ENCODE measurements at regions not wholly inside any gene's neighbourhood (a gene's known extent, or its start where the extent isn't known, plus 50 kb on each side); places are given as distances from the start of the nearest gene placed in this dataset.

- ATAC-seq (ENCODE audit: low read depth) = no peak
- CTCF ChIA-PET = no interaction called here
- no peak overlapping the region for H3K27ac ChIP-seq (ENCODE audit: insufficient read depth, low read length)
- no peak overlapping the region for H4K91ac ChIP-seq (ENCODE audit: insufficient read depth, low read depth, low read length)
- no peak overlapping the region for H3K9ac ChIP-seq (ENCODE audit: low read depth, low read length)
- TF ChIP-seq BHLHE40 (IDR thresholded peaks at IDR 0.05; ENCODE audit: low read depth, low read length) = no peak
- TF ChIP-seq MAFK (IDR thresholded peaks at IDR 0.05; ENCODE audit: low read depth, low read length) = no peak
- TF ChIP-seq RFX5 (IDR thresholded peaks at IDR 0.05; ENCODE audit: low read depth, low read length) = no peak
- no peak for TF ChIP-seq MXI1 (IDR thresholded peaks at IDR 0.05; ENCODE audit: borderline replicate concordance, low read depth, low read length)
- TF ChIP-seq RAD21 (IDR thresholded peaks at IDR 0.05; ENCODE audit: low read length) = no peak
- TF ChIP-seq, protein P1, sequence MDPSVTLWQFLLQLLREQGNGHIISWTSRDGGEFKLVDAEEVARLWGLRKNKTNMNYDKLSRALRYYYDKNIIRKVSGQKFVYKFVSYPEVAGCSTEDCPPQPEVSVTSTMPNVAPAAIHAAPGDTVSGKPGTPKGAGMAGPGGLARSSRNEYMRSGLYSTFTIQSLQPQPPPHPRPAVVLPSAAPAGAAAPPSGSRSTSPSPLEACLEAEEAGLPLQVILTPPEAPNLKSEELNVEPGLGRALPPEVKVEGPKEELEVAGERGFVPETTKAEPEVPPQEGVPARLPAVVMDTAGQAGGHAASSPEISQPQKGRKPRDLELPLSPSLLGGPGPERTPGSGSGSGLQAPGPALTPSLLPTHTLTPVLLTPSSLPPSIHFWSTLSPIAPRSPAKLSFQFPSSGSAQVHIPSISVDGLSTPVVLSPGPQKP (IDR thresholded peaks at IDR 0.05; ENCODE audit: borderline replicate concordance, low read depth, low read length) = no peak
- no peak for TF ChIP-seq NFE2L2 (IDR thresholded peaks at IDR 0.05; ENCODE audit: low read depth, low read length)
- TF ChIP-seq POLR2A (IDR thresholded peaks at IDR 0.05; ENCODE audit: low read depth, low read length) = no peak
- no peak for TF ChIP-seq RCOR1 (IDR thresholded peaks at IDR 0.05; ENCODE audit: insufficient replicate concordance, low read length)
- no peak for TF ChIP-seq CHD1 (IDR thresholded peaks at IDR 0.05; ENCODE audit: low read depth, low read length)
- no peak for TF ChIP-seq CTCF (conservative IDR thresholded peaks at IDR 0.05; ENCODE audit: low read depth, low read length)
- no peak for TF ChIP-seq MAZ (IDR thresholded peaks at IDR 0.05; ENCODE audit: borderline replicate concordance, low read depth, low read length)
- TF ChIP-seq, protein P2, sequence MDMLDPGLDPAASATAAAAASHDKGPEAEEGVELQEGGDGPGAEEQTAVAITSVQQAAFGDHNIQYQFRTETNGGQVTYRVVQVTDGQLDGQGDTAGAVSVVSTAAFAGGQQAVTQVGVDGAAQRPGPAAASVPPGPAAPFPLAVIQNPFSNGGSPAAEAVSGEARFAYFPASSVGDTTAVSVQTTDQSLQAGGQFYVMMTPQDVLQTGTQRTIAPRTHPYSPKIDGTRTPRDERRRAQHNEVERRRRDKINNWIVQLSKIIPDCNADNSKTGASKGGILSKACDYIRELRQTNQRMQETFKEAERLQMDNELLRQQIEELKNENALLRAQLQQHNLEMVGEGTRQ (IDR thresholded peaks at IDR 0.05; ENCODE audit: low read depth, low read length) = no peak
- TF ChIP-seq FOS (IDR thresholded peaks at IDR 0.05; ENCODE audit: low read depth, low read length) = no peak
- TF ChIP-seq CEBPB (IDR thresholded peaks at IDR 0.05; ENCODE audit: low read depth, low read length) = no peak
- no peak for TF ChIP-seq SMC3 (IDR thresholded peaks at IDR 0.05; ENCODE audit: low read depth, low read length)
- BruUV-seq (replicated peaks) = no TSS peak
- H4K8ac ChIP-seq (ENCODE audit: low read depth in 2 of 2, low read length in 2 of 2) = no peak overlapping the region
- H2BK120ac ChIP-seq (ENCODE audit: low read depth, low read length) = no peak overlapping the region
- no peaks in the 10 kb centered on the region for H3K36me3 ChIP-seq (ENCODE audit: control insufficient read depth, insufficient read depth, low read length)
- no peak overlapping the region for H2BK15ac ChIP-seq (ENCODE audit: low read depth, low read length)
- intact Hi-C loops (cut with micrococcal nuclease) (no loop called here), dilution Hi-C loops (cut with HindIII; ENCODE audit: low sequenced_read_pairs, unreplicated experiment) (no loop called here), in situ Hi-C loops (cut with MboI; ENCODE audit: low sequenced_read_pairs) (no loop called here)
- POLR2A ChIA-PET (ENCODE audit: unreplicated experiment) = no interaction called here
- H3K9me3 ChIP-seq (ENCODE audit: control insufficient read depth, insufficient read depth, low read length) = no peaks in the 10 kb centered on the region; the same call in 1 of the 2 replicates
- no peak overlapping the region for H3K18ac ChIP-seq (ENCODE audit: low read depth, low read length)
- H4K5ac ChIP-seq (ENCODE audit: low read depth, low read length) = no peak overlapping the region
- no peak overlapping the region for H3K4me3 ChIP-seq (ENCODE audit: insufficient read depth, low read depth, low read length)
- H2AK9ac ChIP-seq (replicated peaks; ENCODE audit: low read depth, low read length, poor library complexity) = no peak overlapping the region
- no peaks in the 10 kb centered on the region for H3K9me1 ChIP-seq (ENCODE audit: insufficient read depth, low read length)
- no peaks in the 10 kb centered on the region for H3K4me1 ChIP-seq (ENCODE audit: control insufficient read depth, insufficient read depth, low read length)
- no peak overlapping the region for H3K23ac ChIP-seq (ENCODE audit: low read depth, low read length)
- no peak overlapping the region for H2BK20ac ChIP-seq (ENCODE audit: low read depth, low read length)
- H4K20me1 ChIP-seq (ENCODE audit: insufficient read depth, low read length) = no peaks in the 10 kb centered on the region
- no peak overlapping the region for H3K4ac ChIP-seq (ENCODE audit: low read depth, low read length)
- no CpG with 5 or more reads among the region's 1 CpG for WGBS, 2 experiments (ENCODE audit: extremely low coverage in 2 of 2, insufficient read length in 1 of 2)
- no peak overlapping the region for H3K4me2 ChIP-seq (ENCODE audit: low read depth, low read length)
- H2AFZ ChIP-seq (replicated peaks; ENCODE audit: low read length, poor library complexity) = no peak overlapping the region
- H2BK5ac ChIP-seq (ENCODE audit: low read depth, low read length, poor library complexity, severe bottlenecking) = no peak overlapping the region
- H3K56ac ChIP-seq (ENCODE audit: extremely low read depth, insufficient read depth, low read length) = no peak overlapping the region
- H3K27me3 ChIP-seq (ENCODE audit: control insufficient read depth, insufficient read depth, low read length) = no peaks in the 10 kb centered on the region
- no peak overlapping the region for H2AK5ac ChIP-seq (ENCODE audit: low read depth, low read length)
- no peak overlapping the region for H3K14ac ChIP-seq (replicated peaks; ENCODE audit: low read depth, low read length)
- no peak for DNase-seq
- no peaks in the 10 kb centered on the region for H3K79me1 ChIP-seq (ENCODE audit: low read depth in 1 of 2, low read length in 2 of 2)
Measured at GRCh38 chr1:82317671-82318070, 516.9 kb downstream of the ADGRL2 start.
